SU-DHL-6 (cell line): ENCODE measurements at regions not wholly inside any gene's neighbourhood (a gene's known extent, or its start where the extent isn't known, plus 50 kb on each side); places are given as distances from the start of the nearest gene placed in this dataset.

ENCODE experiments used
- H2AFZ ChIP-seq: fragments of 200-600 bp; sonication (generic); 2 replicates; pipeline ENCODE4 v1.6.1; 2014; ENCODE audit warnings: low read depth, mild to moderate bottlenecking, moderate library complexity, mixed read lengths, antibody characterized with exemption, low read length; ENCODE audit not compliant: severe bottlenecking
- H3F3A ChIP-seq: fragments of 200-600 bp; shearing (Covaris generic); 2 replicates; pipeline ENCODE4 v1.6.0; 2016; ENCODE audit warnings: antibody characterized with exemption, mild to moderate bottlenecking; ENCODE audit not compliant: insufficient read depth
- H3K27ac ChIP-seq: fragments of 200-600 bp; sonication (generic); 2 replicates; pipeline ENCODE4 v1.5.1; 2016; ENCODE audit warnings: low read depth, mild to moderate bottlenecking, low read length, moderate library complexity, mixed read lengths
- H3K27me3 ChIP-seq: fragments of 200-600 bp; sonication (generic), shearing (Covaris generic); 2 replicates; pipeline ENCODE4 v1.6.0; 2014; ENCODE audit warnings: mild to moderate bottlenecking, low read length
- H3K36me3 ChIP-seq: fragments of 200-600 bp; sonication (generic); 2 replicates; pipeline ENCODE4 v1.6.1; 2014; ENCODE audit warnings: mild to moderate bottlenecking, low read length, mixed read lengths
- H3K4me2 ChIP-seq: fragments of 300-600, 200-600 bp; shearing (Covaris generic), sonication (generic); 2 replicates; pipeline ENCODE4 v1.6.0; 2014; ENCODE audit warnings: low read length, low read depth, mild to moderate bottlenecking; ENCODE audit not compliant: poor library complexity, severe bottlenecking
- H3K4me3 ChIP-seq: fragments of 200-600 bp; sonication (generic); 2 replicates; pipeline ENCODE4 v1.5.1; 2014; ENCODE audit warnings: antibody characterized with exemption, low read length, mild to moderate bottlenecking, mixed read lengths; ENCODE audit not compliant: insufficient read depth, poor library complexity, severe bottlenecking
- H3K79me2 ChIP-seq: fragments of 200-600 bp; sonication (generic); 2 replicates; pipeline ENCODE4 v1.6.1; 2014; ENCODE audit warnings: mild to moderate bottlenecking, low read length, moderate library complexity; ENCODE audit not compliant: insufficient read depth
- H3K9ac ChIP-seq: fragments of 200-600 bp; sonication (generic); 2 replicates; pipeline ENCODE4 v1.7.0; 2014; ENCODE audit warnings: mild to moderate bottlenecking, low read length
- H3K9me2 ChIP-seq: fragments of 200-600 bp; sonication (generic); replicated peaks from 2 replicates; pipeline ENCODE4 v1.6.1; 2014; ENCODE audit warnings: low read length; ENCODE audit not compliant: insufficient read depth
- H3K9me3 ChIP-seq: fragments of 200-600 bp; sonication (generic); 2 replicates; pipeline ENCODE4 v1.6.1; 2014; ENCODE audit warnings: low read length, mixed read lengths; ENCODE audit not compliant: insufficient read depth
- H4K20me1 ChIP-seq: fragments of 200-600 bp; sonication (generic); 2 replicates; pipeline ENCODE4 v1.6.1; 2014; ENCODE audit warnings: low read depth, mild to moderate bottlenecking, antibody characterized with exemption, low read length, moderate library complexity, mixed read lengths
- CTCF ChIP-seq: fragments of 200-600 bp; sonication (generic); IDR thresholded peaks from one replicate; pipeline ENCODE4 v1.5.1; 2017; ENCODE audit warnings: antibody characterized with exemption, mild to moderate bottlenecking, low read length, moderate library complexity; ENCODE audit not compliant: insufficient read depth, poor library complexity, severe bottlenecking
- EZH2phosphoT487 ChIP-seq: fragments of 200-600 bp; sonication (generic), shearing (Covaris generic); conservative IDR thresholded peaks from 2 replicates; pipeline ENCODE4 v1.6.1; 2018; ENCODE audit warnings: mild to moderate bottlenecking, antibody characterized with exemption, low read length, moderate library complexity, mixed read lengths

- Histone ChIP-seq H3K9me2 (no peaks in the 10 kb centered on the region), H3K9me3 (no peaks in the 10 kb centered on the region), H3K36me3 (no peaks in the 10 kb centered on the region), H3F3A (no peaks in the 10 kb centered on the region), H3K4me2 (no peak overlapping the region), H3K27me3 (no peaks in the 10 kb centered on the region), H3K9ac (no peak overlapping the region), H3K27ac (no peak overlapping the region), H3K79me2 (no peaks in the 10 kb centered on the region), H2AFZ (no peak overlapping the region), H4K20me1 (no peaks in the 10 kb centered on the region), H3K4me3 (no peak overlapping the region)
- TF ChIP-seq EZH2phosphoT487 (no peak), CTCF (no peak)
Measured at GRCh38 chr12:73158341-73158740, 886.2 kb downstream of the TRHDE start.

- TF ChIP-seq EZH2phosphoT487 (no peak), CTCF (no peak)
- no peaks in the 10 kb centered on the region for H3F3A ChIP-seq
- no peaks in the 10 kb centered on the region for H3K9me3 ChIP-seq
- no peak overlapping the region for H3K4me3 ChIP-seq
- no peak overlapping the region for H2AFZ ChIP-seq
- no peaks in the 10 kb centered on the region for H3K79me2 ChIP-seq
- H3K27ac ChIP-seq, result no peak overlapping the region
- no peaks in the 10 kb centered on the region for H4K20me1 ChIP-seq
- H3K9me2 ChIP-seq, result no peaks in the 10 kb centered on the region
- no peaks in the 10 kb centered on the region for H3K36me3 ChIP-seq
- H3K27me3 ChIP-seq, result no peaks in the 10 kb centered on the region
- no peak overlapping the region for H3K9ac ChIP-seq
- no peak overlapping the region for H3K4me2 ChIP-seq
Measured at GRCh38 chr12:73159954-73160353, 887.8 kb downstream of the TRHDE start.

GRCh38 chr12:73161970-73162369 lies 889.8 kb downstream of the TRHDE start:
- no peak for TF ChIP-seq EZH2phosphoT487
- TF ChIP-seq CTCF, result no peak
- H3K4me3 ChIP-seq, result no peak overlapping the region

More at GRCh38 chr12:73161970-73162369, 889.8 kb downstream of the TRHDE start:
- Histone ChIP-seq H3K27me3 (no peaks in the 10 kb centered on the region), H3K36me3 (no peaks in the 10 kb centered on the region), H4K20me1 (no peaks in the 10 kb centered on the region), H3K9me3 (no peaks in the 10 kb centered on the region), H3K9me2 (no peaks in the 10 kb centered on the region), H3K9ac (no peak overlapping the region), H3F3A (no peaks in the 10 kb centered on the region), H3K27ac (no peak overlapping the region), H2AFZ (no peak overlapping the region), H3K4me2 (no peak overlapping the region), H3K79me2 (no peaks in the 10 kb centered on the region)
